GM12878 (cell line): ENCODE measurements at regions not wholly inside any gene's neighbourhood (a gene's known extent, or its start where the extent isn't known, plus 50 kb on each side); places are given as distances from the start of the nearest gene placed in this dataset.

ENCODE experiments used
- BCLAF1 ChIP-seq: fragments of 450-650 bp; IDR thresholded peaks from 2 replicates; pipeline ENCODE4 v1.6.1; 2017; ENCODE audit warnings: antibody characterized with exemption, mild to moderate bottlenecking, moderate library complexity
- CBX3 ChIP-seq: fragments of 200-600 bp; sonication (generic); IDR thresholded peaks from 2 replicates; pipeline ENCODE4 v1.6.1; 2016; ENCODE audit warnings: low read depth, borderline replicate concordance
- CEBPB ChIP-seq, 2 experiments: fragments of 150-350 bp in 1 of 2; IDR thresholded peaks; 2 replicates each; pipeline ENCODE4 v1.6.1; 2012 to 2014; ENCODE audit warnings: low read depth in 2 of 2, low read length in 2 of 2, borderline replicate concordance in 1 of 2, inconsistent platforms in 1 of 2
- CREM ChIP-seq: IDR thresholded peaks from 2 replicates; pipeline ENCODE4 v1.6.1; 2014; ENCODE audit warnings: antibody characterized with exemption, low read depth
- DPF2 ChIP-seq: fragments of 450-650 bp; IDR thresholded peaks from 2 replicates; pipeline ENCODE4 v1.6.1; 2017; ENCODE audit warnings: mild to moderate bottlenecking
- E4F1 ChIP-seq: fragments of 450-650 bp; IDR thresholded peaks from 2 replicates; pipeline ENCODE4 v1.6.1; 2018; ENCODE audit warnings: borderline replicate concordance, mild to moderate bottlenecking; ENCODE audit not compliant: partially characterized antibody
- FOS ChIP-seq: IDR thresholded peaks from 3 replicates; pipeline ENCODE4 v1.6.1; 2011; ENCODE audit warnings: borderline replicate concordance; ENCODE audit not compliant: insufficient read length; ENCODE audit errors: extremely low read depth
- HDAC6 ChIP-seq: fragments of 200-600 bp; sonication (generic); IDR thresholded peaks from one replicate; pipeline ENCODE4 v1.8.0; 2017; ENCODE audit warnings: antibody characterized with exemption; ENCODE audit not compliant: unreplicated experiment
- IRF3 ChIP-seq: fragments of 450-650 bp; IDR thresholded peaks from 2 replicates; pipeline ENCODE4 v1.6.1; 2014; ENCODE audit warnings: mild to moderate bottlenecking
- JUNB ChIP-seq: IDR thresholded peaks from 2 replicates; pipeline ENCODE4 v1.6.1; 2016; ENCODE audit warnings: antibody characterized with exemption, mild to moderate bottlenecking
- LARP7 ChIP-seq: fragments of 450-650 bp; IDR thresholded peaks from 2 replicates; pipeline ENCODE4 v1.6.1; 2017; ENCODE audit warnings: mild to moderate bottlenecking
- MXI1 ChIP-seq: fragments of 150-350 bp; IDR thresholded peaks from 2 replicates; pipeline ENCODE4 v1.6.1; 2011; ENCODE audit warnings: low read depth, mild to moderate bottlenecking, inconsistent platforms, low read length, improper control_type of control experiment
- SIX5 ChIP-seq: IDR thresholded peaks from 2 replicates; pipeline ENCODE4 v1.6.1; 2011; ENCODE audit warnings: mild to moderate bottlenecking, low read depth, low read length, moderate library complexity; ENCODE audit not compliant: severe bottlenecking
- SMAD5 ChIP-seq: IDR thresholded peaks from 2 replicates; pipeline ENCODE4 v1.6.1; 2016; ENCODE audit warnings: antibody characterized with exemption, low read depth
- SUZ12 ChIP-seq: fragments of 200-600 bp; sonication (generic); IDR thresholded peaks from one replicate; pipeline ENCODE4 v1.6.1; 2018; ENCODE audit warnings: antibody characterized with exemption, mild to moderate bottlenecking; ENCODE audit not compliant: unreplicated experiment
- TBL1XR1 ChIP-seq: IDR thresholded peaks from 2 replicates; pipeline ENCODE4 v1.6.1; 2012; ENCODE audit warnings: low read depth, low read length, improper control_type of control experiment
- TCF7 ChIP-seq: IDR thresholded peaks from 2 replicates; pipeline ENCODE4 v1.6.1; 2014; ENCODE audit warnings: antibody characterized with exemption, borderline replicate concordance
- YY1 ChIP-seq: IDR thresholded peaks from 2 replicates; pipeline ENCODE4 v1.6.1; 2011; ENCODE audit warnings: low read depth, mild to moderate bottlenecking, low read length
- ZBTB40 ChIP-seq: fragments of 450-650 bp; IDR thresholded peaks from 2 replicates; pipeline ENCODE4 v1.6.1; 2016; ENCODE audit warnings: mild to moderate bottlenecking, moderate library complexity, borderline replicate concordance
- ZNF384 ChIP-seq: IDR thresholded peaks from 2 replicates; pipeline ENCODE4 v1.6.1; 2012; ENCODE audit warnings: low read depth, mild to moderate bottlenecking, low read length, improper control_type of control experiment, borderline replicate concordance

GRCh38 chr15:96261575-96262034, 68.9 kb upstream of the NR2F2 start (continued):
- TF ChIP-seq E4F1 (no peak), FOS (no peak), SUZ12 (no peak), BCLAF1 (no peak), LARP7 (no peak), HDAC6 (no peak), CREM (no peak), ZBTB40 (no peak), TCF7 (no peak), SMAD5 (no peak), MXI1 (no peak), CBX3 (no peak), YY1 (no peak), TBL1XR1 (no peak), DPF2 (peak; percentile 77), JUNB (peak; percentile 75), IRF3 (no peak), SIX5 (no peak), CEBPB (IDR thresholded peaks at IDR 0.05; ENCODE audit: borderline replicate concordance in 1 of 2, low read depth in 2 of 2, low read length in 2 of 2) (no peak), ZNF384 (no peak)
